ENCODE measurements at regions not wholly inside any gene's neighbourhood (a gene's known extent, or its start where the extent isn't known, plus 50 kb on each side); places are given as distances from the start of the nearest gene placed in this dataset.

DNA sequence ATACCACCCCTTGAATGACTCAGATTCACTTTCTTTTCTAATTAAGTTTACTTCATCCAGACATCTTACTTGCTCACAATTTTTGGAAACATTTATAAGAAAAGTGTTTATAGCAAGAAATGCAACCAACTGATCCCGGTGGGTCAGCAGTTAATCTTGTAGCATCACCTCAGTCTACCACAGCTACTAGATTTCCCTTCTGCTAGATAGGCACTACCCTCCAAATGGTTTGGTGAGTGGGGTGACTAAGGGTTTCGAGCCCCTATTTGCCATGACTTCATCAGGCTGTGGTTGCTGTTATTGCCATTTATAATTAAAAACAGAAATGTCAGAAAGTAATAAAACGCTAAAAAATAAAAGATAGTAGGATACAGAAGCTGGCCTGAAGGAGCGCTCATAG is 930.1 kb upstream of the GJE1 start:
- TF ChIP-seq, protein P1, sequence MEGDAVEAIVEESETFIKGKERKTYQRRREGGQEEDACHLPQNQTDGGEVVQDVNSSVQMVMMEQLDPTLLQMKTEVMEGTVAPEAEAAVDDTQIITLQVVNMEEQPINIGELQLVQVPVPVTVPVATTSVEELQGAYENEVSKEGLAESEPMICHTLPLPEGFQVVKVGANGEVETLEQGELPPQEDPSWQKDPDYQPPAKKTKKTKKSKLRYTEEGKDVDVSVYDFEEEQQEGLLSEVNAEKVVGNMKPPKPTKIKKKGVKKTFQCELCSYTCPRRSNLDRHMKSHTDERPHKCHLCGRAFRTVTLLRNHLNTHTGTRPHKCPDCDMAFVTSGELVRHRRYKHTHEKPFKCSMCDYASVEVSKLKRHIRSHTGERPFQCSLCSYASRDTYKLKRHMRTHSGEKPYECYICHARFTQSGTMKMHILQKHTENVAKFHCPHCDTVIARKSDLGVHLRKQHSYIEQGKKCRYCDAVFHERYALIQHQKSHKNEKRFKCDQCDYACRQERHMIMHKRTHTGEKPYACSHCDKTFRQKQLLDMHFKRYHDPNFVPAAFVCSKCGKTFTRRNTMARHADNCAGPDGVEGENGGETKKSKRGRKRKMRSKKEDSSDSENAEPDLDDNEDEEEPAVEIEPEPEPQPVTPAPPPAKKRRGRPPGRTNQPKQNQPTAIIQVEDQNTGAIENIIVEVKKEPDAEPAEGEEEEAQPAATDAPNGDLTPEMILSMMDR (IDR thresholded peaks at IDR 0.05; ENCODE audit: insufficient read depth, low read length, poor library complexity, severe bottlenecking) = no peak
- TF ChIP-seq EZH2phosphoT487 (conservative IDR thresholded peaks at IDR 0.05; ENCODE audit: low read length) = no peak
